ENCODE measurements at regions not wholly inside any gene's neighbourhood (a gene's known extent, or its start where the extent isn't known, plus 50 kb on each side); places are given as distances from the start of the nearest gene placed in this dataset.

DNA sequence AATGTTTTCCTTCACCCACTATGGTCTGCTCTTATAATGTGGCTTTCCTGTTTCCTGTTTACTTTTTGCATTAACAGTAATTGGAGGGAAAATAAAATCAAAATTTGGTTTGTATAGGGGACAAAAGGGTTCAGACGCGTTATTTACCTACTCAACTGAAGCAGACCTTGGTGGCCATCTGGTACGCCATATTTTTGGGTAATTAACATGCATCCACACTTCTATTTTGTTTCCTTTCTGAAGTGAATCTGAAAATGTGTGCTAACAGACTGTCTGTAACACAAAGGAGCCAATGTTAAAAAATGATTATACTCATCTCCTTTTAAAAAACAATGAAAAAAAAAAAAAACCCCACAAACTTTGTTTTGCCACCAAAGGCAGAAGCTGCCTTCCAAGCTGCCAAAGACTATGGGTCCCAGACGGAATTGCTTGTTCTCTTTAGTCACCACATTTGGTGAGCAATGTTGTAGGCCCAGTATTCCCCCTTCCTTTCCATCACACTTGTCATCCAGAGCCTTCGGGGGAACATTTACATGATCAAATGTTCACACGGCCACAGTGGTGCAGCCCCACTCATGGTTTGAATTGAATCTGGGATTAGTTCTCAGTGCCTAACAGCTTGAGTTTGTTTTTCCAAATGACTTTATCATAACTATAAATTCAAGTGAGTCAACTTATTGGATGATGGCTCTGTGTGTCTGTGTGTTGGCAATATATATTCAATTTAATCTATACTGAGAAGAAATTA lies 323.7 kb upstream of the CD180 start:
- no peak for TF ChIP-seq CTCF (IDR thresholded peaks at IDR 0.05)
- no peak for TF ChIP-seq POLR2A (IDR thresholded peaks at IDR 0.05)
- TF ChIP-seq EP300 (IDR thresholded peaks at IDR 0.05): no peak
